ENCODE measurements at regions not wholly inside any gene's neighbourhood (a gene's known extent, or its start where the extent isn't known, plus 50 kb on each side); places are given as distances from the start of the nearest gene placed in this dataset.
A peak's percentile ranks its signal among the peaks of the same experiment; 100 is the strongest.

DNA sequence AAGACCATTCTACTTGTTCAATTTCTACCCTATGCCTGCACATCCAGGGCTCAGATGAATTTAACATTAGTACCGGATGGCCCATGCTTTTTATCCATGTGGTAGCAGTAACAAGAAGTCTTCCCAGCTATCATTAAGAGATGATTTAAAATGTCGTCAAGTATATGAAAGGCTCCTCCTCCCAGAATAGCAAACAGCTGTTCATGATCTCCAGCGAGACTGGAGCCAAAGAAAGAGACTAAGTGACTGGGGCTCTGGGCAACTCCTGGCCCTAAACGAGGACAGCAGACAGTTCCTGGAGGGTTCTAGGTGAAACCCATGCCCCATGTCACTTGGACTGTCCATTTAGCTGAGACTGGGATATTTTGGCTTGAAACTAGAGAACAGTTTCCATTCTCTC is 160.8 kb downstream of the CDC5L start:
- Histone ChIP-seq H2AFZ (no peak overlapping the region), H3K4me1 (ENCODE audit: insufficient read depth) (no peaks in the 10 kb centered on the region), H4K20me1 (ENCODE audit: insufficient read depth) (no peaks in the 10 kb centered on the region), H3K9me2 (ENCODE audit: insufficient read depth) (no peaks in the 10 kb centered on the region), H3K4me3 (no peak overlapping the region), H3K36me3 (ENCODE audit: low read depth) (no peaks in the 10 kb centered on the region), H3K4me2 (ENCODE audit: unreplicated experiment) (no peak overlapping the region), H3K9me3 (ENCODE audit: low read depth) (no peaks in the 10 kb centered on the region), H3K27ac (no peak overlapping the region), H3F3A (ENCODE audit: insufficient read depth) (no peaks in the 10 kb centered on the region), H3K79me2 (ENCODE audit: insufficient read depth) (no peaks in the 10 kb centered on the region), H3K27me3 (replicated peaks; ENCODE audit: insufficient read depth) (0 out of 2 replicates have a peak, but pooled peaks cover 6% of the 10 kb centered on the region), H3K9ac (no peak overlapping the region)
- DNase-seq, result no peak
- TF ChIP-seq EZH2phosphoT487 (IDR thresholded peaks at IDR 0.05; ENCODE audit: insufficient read depth, low read depth) (no peak), EZH2 (IDR thresholded peaks at IDR 0.05; ENCODE audit: insufficient read depth, poor library complexity, severe bottlenecking) (no peak)
- in situ Hi-C loops (cut with MboI), result no loop called here
- 24 to 27% methylated on average over 4 of the region's 4 CpGs for WGBS, 2 experiments (ENCODE audit: low coverage in 1 of 2, low lambda C conversion rate in 2 of 2, missing lambda C conversion rate in 2 of 2)

DNA sequence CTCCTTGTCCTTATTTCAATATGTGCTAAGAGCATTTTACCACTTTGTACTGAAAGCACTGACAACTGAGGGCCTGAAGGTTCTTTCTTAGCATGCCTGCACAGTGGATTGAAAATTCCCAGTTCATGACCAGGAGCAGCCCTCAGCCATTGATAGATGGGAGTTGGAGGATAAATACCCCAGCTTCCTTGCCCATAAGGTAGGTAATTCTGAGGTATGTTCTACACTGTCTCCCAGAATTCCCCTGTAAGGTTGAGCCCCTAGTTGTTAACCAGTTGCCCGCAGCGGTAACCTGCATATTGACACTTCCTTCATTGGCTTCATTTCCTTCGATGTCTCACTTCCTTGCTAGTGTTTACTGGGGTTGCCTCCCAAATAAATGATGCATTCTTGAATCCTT is 162.0 kb downstream of the CDC5L start:
- no peak overlapping the region for H3K27ac ChIP-seq
- H3K9ac ChIP-seq, result no peak overlapping the region
- no peak overlapping the region for H3K4me3 ChIP-seq
- no peaks in the 10 kb centered on the region for H3K4me1 ChIP-seq (ENCODE audit: insufficient read depth)
- no peaks in the 10 kb centered on the region for H3K9me2 ChIP-seq (ENCODE audit: insufficient read depth)
- in situ Hi-C loops (cut with MboI), result no loop called here
- H4K20me1 ChIP-seq (ENCODE audit: insufficient read depth), result no peaks in the 10 kb centered on the region
- H3F3A ChIP-seq (ENCODE audit: insufficient read depth), result no peaks in the 10 kb centered on the region
- DNase-seq, result no peak
- 84 to 92% methylated on average over 3 of the region's 3 CpGs for WGBS, 2 experiments (ENCODE audit: low coverage in 1 of 2, low lambda C conversion rate in 2 of 2, missing lambda C conversion rate in 2 of 2)
- no peak overlapping the region for H2AFZ ChIP-seq
- H3K9me3 ChIP-seq (ENCODE audit: low read depth), result no peaks in the 10 kb centered on the region
- no peak overlapping the region for H3K4me2 ChIP-seq (ENCODE audit: unreplicated experiment)
- H3K27me3 ChIP-seq (replicated peaks; ENCODE audit: insufficient read depth), result 0 out of 2 replicates have a peak, but pooled peaks cover 6% of the 10 kb centered on the region
- no peaks in the 10 kb centered on the region for H3K36me3 ChIP-seq (ENCODE audit: low read depth)
- no peaks in the 10 kb centered on the region for H3K79me2 ChIP-seq (ENCODE audit: insufficient read depth)
- no peak for TF ChIP-seq EZH2 (IDR thresholded peaks at IDR 0.05; ENCODE audit: insufficient read depth, poor library complexity, severe bottlenecking)
- TF ChIP-seq EZH2phosphoT487 (IDR thresholded peaks at IDR 0.05; ENCODE audit: insufficient read depth, low read depth), result no peak

DNA sequence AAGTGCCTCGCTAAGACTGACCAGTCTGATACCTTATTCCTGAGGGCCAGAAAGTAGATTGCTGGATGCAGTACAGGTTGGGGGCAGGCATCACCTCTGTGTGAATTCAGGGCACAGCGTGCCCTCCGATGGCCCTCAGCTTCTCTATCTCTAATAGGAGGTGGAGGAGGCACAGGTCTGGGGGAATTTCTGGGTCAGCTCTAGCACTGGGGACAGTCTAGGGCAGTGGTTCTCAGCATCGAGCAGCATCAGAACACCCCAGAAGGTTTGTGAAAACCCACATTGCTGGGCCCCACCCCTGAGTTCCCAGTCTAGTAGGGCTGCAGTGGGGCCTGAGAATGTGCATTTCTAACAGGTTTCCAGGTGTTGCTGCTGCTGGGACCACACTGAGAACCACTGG is 166.7 kb downstream of the CDC5L start:
- Histone ChIP-seq H3K4me3 (no peak overlapping the region), H3K9me2 (ENCODE audit: insufficient read depth) (no peaks in the 10 kb centered on the region), H3K27ac (no peak overlapping the region), H3K36me3 (ENCODE audit: low read depth) (no peaks in the 10 kb centered on the region), H3K9ac (no peak overlapping the region), H4K20me1 (ENCODE audit: insufficient read depth) (no peaks in the 10 kb centered on the region), H3K4me1 (ENCODE audit: insufficient read depth) (no peaks in the 10 kb centered on the region), H3K4me2 (ENCODE audit: unreplicated experiment) (no peak overlapping the region), H3K27me3 (replicated peaks; ENCODE audit: insufficient read depth) (peaks cover 6% of the 10 kb centered on the region; the same call in 1 of the 2 replicates), H3F3A (ENCODE audit: insufficient read depth) (no peaks in the 10 kb centered on the region), H2AFZ (no peak overlapping the region), H3K9me3 (ENCODE audit: low read depth) (no peaks in the 10 kb centered on the region), H3K79me2 (ENCODE audit: insufficient read depth) (no peaks in the 10 kb centered on the region)
- 89 to 91% methylated on average over 4 of the region's 4 CpGs for WGBS, 2 experiments (ENCODE audit: low coverage in 1 of 2, low lambda C conversion rate in 2 of 2, missing lambda C conversion rate in 2 of 2)
- DNase-seq, result no peak
- in situ Hi-C loops (cut with MboI), result no loop called here
- TF ChIP-seq EZH2phosphoT487 (IDR thresholded peaks at IDR 0.05; ENCODE audit: insufficient read depth, low read depth), result no peak
- TF ChIP-seq EZH2 (IDR thresholded peaks at IDR 0.05; ENCODE audit: insufficient read depth, poor library complexity, severe bottlenecking), result no peak

DNA sequence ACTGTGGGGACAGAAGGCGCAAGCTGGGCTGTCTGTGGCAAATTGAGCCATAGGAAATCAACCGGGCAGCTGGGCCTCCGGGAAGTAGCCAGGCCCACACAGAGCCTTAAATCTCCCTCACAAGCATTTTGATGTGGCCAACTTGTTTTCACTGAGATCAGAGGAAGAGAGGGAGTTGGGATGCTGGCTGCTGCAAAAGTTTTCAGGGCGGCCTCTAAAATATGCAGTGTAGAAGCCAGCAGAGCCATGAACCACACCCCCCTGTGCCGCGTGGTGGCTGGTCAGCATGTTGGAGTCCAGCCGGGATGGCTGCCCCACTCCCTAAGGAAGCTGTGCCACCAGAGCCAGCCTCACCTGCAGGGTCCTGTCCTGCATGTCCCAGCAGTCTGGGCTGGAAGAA is 167.4 kb downstream of the CDC5L start:
- Histone ChIP-seq H3K9me2 (ENCODE audit: insufficient read depth) (no peaks in the 10 kb centered on the region), H3K4me2 (ENCODE audit: unreplicated experiment) (no peak overlapping the region), H3K27ac (no peak overlapping the region), H3K36me3 (ENCODE audit: low read depth) (no peaks in the 10 kb centered on the region), H3K4me3 (no peak overlapping the region), H3K79me2 (ENCODE audit: insufficient read depth) (no peaks in the 10 kb centered on the region), H4K20me1 (ENCODE audit: insufficient read depth) (no peaks in the 10 kb centered on the region), H3K4me1 (ENCODE audit: insufficient read depth) (no peaks in the 10 kb centered on the region), H3F3A (ENCODE audit: insufficient read depth) (no peaks in the 10 kb centered on the region), H3K27me3 (replicated peaks; ENCODE audit: insufficient read depth) (peaks cover 6% of the 10 kb centered on the region; the same call in 1 of the 2 replicates), H3K9me3 (ENCODE audit: low read depth) (no peaks in the 10 kb centered on the region), H2AFZ (no peak overlapping the region), H3K9ac (no peak overlapping the region)
- WGBS, 2 experiments (ENCODE audit: low coverage in 1 of 2, low lambda C conversion rate in 2 of 2, missing lambda C conversion rate in 2 of 2), result 29 to 38% methylated on average over 7 of the region's 7 CpGs
- in situ Hi-C loops (cut with MboI), result no loop called here
- TF ChIP-seq EZH2 (IDR thresholded peaks at IDR 0.05; ENCODE audit: insufficient read depth, poor library complexity, severe bottlenecking) (no peak), EZH2phosphoT487 (IDR thresholded peaks at IDR 0.05; ENCODE audit: insufficient read depth, low read depth) (no peak)
- DNase-seq, result peak; percentile 35

DNA sequence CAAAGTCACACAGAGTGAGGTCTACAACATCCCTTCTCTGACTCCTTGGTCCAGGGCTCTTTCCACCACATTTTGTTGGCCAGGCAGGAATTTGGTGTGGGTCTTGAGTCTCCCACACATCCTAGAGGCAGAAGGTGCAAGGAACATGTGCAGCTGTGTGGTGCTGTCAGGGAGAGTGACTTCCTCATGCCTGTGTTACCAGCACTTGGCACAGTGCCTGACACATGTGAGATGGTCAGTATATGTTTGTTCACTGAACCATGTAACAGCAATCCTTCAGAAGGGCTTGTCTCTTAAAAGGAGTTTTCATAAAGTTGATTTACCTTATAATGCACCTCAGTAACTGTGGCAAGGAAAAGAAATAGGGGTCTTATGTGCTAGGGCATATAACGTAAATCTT is 168.5 kb downstream of the CDC5L start:
- no peak overlapping the region for H3K4me3 ChIP-seq
- H3K79me2 ChIP-seq (ENCODE audit: insufficient read depth), result no peaks in the 10 kb centered on the region
- no peak overlapping the region for H2AFZ ChIP-seq
- no peak for TF ChIP-seq EZH2phosphoT487 (IDR thresholded peaks at IDR 0.05; ENCODE audit: insufficient read depth, low read depth)
- no peak for TF ChIP-seq EZH2 (IDR thresholded peaks at IDR 0.05; ENCODE audit: insufficient read depth, poor library complexity, severe bottlenecking)
- H3K4me1 ChIP-seq (ENCODE audit: insufficient read depth), result no peaks in the 10 kb centered on the region
- H3K36me3 ChIP-seq (ENCODE audit: low read depth), result no peaks in the 10 kb centered on the region
- no peak for DNase-seq
- no peaks in the 10 kb centered on the region for H3F3A ChIP-seq (ENCODE audit: insufficient read depth)
- peaks cover 6% of the 10 kb centered on the region; the same call in 1 of the 2 replicates for H3K27me3 ChIP-seq (replicated peaks; ENCODE audit: insufficient read depth)
- no peaks in the 10 kb centered on the region for H3K9me2 ChIP-seq (ENCODE audit: insufficient read depth)
- no peaks in the 10 kb centered on the region for H3K9me3 ChIP-seq (ENCODE audit: low read depth)
- H3K4me2 ChIP-seq (ENCODE audit: unreplicated experiment), result no peak overlapping the region
- no peaks in the 10 kb centered on the region for H4K20me1 ChIP-seq (ENCODE audit: insufficient read depth)
- WGBS, 2 experiments (ENCODE audit: low coverage in 1 of 2, low lambda C conversion rate in 2 of 2, missing lambda C conversion rate in 2 of 2), result 0 to 5% methylated on average over 1 of the region's 1 CpG
- no peak overlapping the region for H3K27ac ChIP-seq
- no peak overlapping the region for H3K9ac ChIP-seq
- in situ Hi-C loops (cut with MboI), result no loop called here

All from GM23248 (cell line).